ENCODE measurements at regions not wholly inside any gene's neighbourhood (a gene's known extent, or its start where the extent isn't known, plus 50 kb on each side); places are given as distances from the start of the nearest gene placed in this dataset.

- DNase-seq (ENCODE audit: low read depth in 2 of 2) = no peak
These were observed 55.2 kb upstream of the TAGAP start for GRCh38 chr6:159099961-159100360.

GRCh38 chr6:159099276-159099675 lies 54.5 kb upstream of the TAGAP start:
- DNase-seq (ENCODE audit: low read depth in 2 of 2) = no peak

GRCh38 chr6:159098636-159099106 lies 53.9 kb upstream of the TAGAP start:
- DNase-seq (ENCODE audit: low read depth in 2 of 2) = no peak

- no peak for DNase-seq (ENCODE audit: low read depth in 2 of 2)
These were observed 52.5 kb upstream of the TAGAP start for GRCh38 chr6:159097256-159097655.

- no peak for DNase-seq (ENCODE audit: low read depth in 2 of 2)
These were observed 50.8 kb upstream of the TAGAP start for GRCh38 chr6:159095616-159096015.

GRCh38 chr6:159094444-159095252 lies 49.9 kb upstream of the TAGAP start:
- no peak for DNase-seq (ENCODE audit: low read depth in 2 of 2)
